Trophoblast cell (in vitro differentiated cells and primary cell): ENCODE measurements at regions not wholly inside any gene's neighbourhood (a gene's known extent, or its start where the extent isn't known, plus 50 kb on each side); places are given as distances from the start of the nearest gene placed in this dataset.

ENCODE experiments used
- DNase-seq, 2 donors: peaks; one replicate each; pipeline ENCODE4 v3.0.0-alpha.2; 2016
- H2AFZ ChIP-seq: 2 replicates; pipeline ENCODE4 v1.6.1; 2013; ENCODE audit warnings: low read length, moderate library complexity, mild to moderate bottlenecking; ENCODE audit not compliant: insufficient read depth, poor library complexity
- H2AK5ac ChIP-seq: 2 replicates; pipeline ENCODE4 v1.6.1; 2013; ENCODE audit warnings: mild to moderate bottlenecking, low read length
- H2BK120ac ChIP-seq: 2 replicates; pipeline ENCODE4 v1.6.1; 2013; ENCODE audit warnings: low read length, mild to moderate bottlenecking, moderate library complexity; ENCODE audit not compliant: insufficient read depth, poor library complexity
- H2BK12ac ChIP-seq: 2 replicates; pipeline ENCODE4 v1.6.1; 2013; ENCODE audit warnings: mild to moderate bottlenecking, low read length, moderate library complexity
- H2BK5ac ChIP-seq: 2 replicates; pipeline ENCODE4 v1.6.1; 2013; ENCODE audit warnings: low read length, low read depth, moderate library complexity, mild to moderate bottlenecking; ENCODE audit not compliant: poor library complexity
- H3K14ac ChIP-seq: 2 replicates; pipeline ENCODE4 v1.6.1; 2013; ENCODE audit warnings: mild to moderate bottlenecking, low read length
- H3K18ac ChIP-seq: 2 replicates; pipeline ENCODE4 v1.6.1; 2013; ENCODE audit warnings: mild to moderate bottlenecking, low read length
- H3K23ac ChIP-seq: 2 replicates; pipeline ENCODE4 v1.6.1; 2013; ENCODE audit warnings: low read length
- H3K27ac ChIP-seq: 2 replicates; pipeline ENCODE4 v1.5.1; 2013; ENCODE audit warnings: low read depth, mild to moderate bottlenecking, inconsistent platforms, low read length, moderate library complexity
- H3K27me3 ChIP-seq: 2 replicates; pipeline ENCODE4 v1.6.1; 2013; ENCODE audit warnings: inconsistent platforms, mild to moderate bottlenecking, low read length, moderate library complexity; ENCODE audit not compliant: insufficient read depth
- H3K36me3 ChIP-seq, 2 experiments: 1 replicate in 1 of 2; 2 replicates in 1 of 2; pipeline ENCODE4 v1.6.1; 2013; ENCODE audit warnings: low read length in 2 of 2, mild to moderate bottlenecking in 2 of 2, moderate library complexity in 1 of 2; ENCODE audit not compliant: insufficient read depth in 2 of 2, control insufficient read depth in 1 of 2
- H3K4ac ChIP-seq: 2 replicates; pipeline ENCODE4 v1.6.1; 2013; ENCODE audit warnings: low read depth, mild to moderate bottlenecking, low read length, moderate library complexity
- H3K4me1 ChIP-seq, 2 experiments: 1 replicate in 1 of 2; 2 replicates in 1 of 2; pipeline ENCODE4 v1.6.1; 2013; ENCODE audit warnings: low read length in 2 of 2, mild to moderate bottlenecking in 2 of 2, moderate library complexity in 1 of 2; ENCODE audit not compliant: insufficient read depth in 2 of 2, control insufficient read depth in 1 of 2
- H3K4me2 ChIP-seq: 2 replicates; pipeline ENCODE4 v1.6.1; 2013; ENCODE audit warnings: inconsistent platforms, mild to moderate bottlenecking, low read length, moderate library complexity
- H3K4me3 ChIP-seq: 2 replicates; pipeline ENCODE4 v1.5.1; 2013; ENCODE audit warnings: mild to moderate bottlenecking, low read depth, low read length, inconsistent platforms
- H3K79me1 ChIP-seq: one replicate; pipeline ENCODE4 v1.6.1; 2013; ENCODE audit warnings: low read length
- H3K79me2 ChIP-seq: 2 replicates; pipeline ENCODE4 v1.6.1; 2013; ENCODE audit warnings: low read length, mild to moderate bottlenecking; ENCODE audit not compliant: control insufficient read depth, insufficient read depth, poor library complexity
- H3K9ac ChIP-seq: 2 replicates; pipeline ENCODE4 v1.6.1; 2013; ENCODE audit warnings: mild to moderate bottlenecking, low read length
- H3K9me3 ChIP-seq: 2 replicates; pipeline ENCODE4 v1.6.1; 2013; ENCODE audit warnings: low read depth, mild to moderate bottlenecking, control low read depth, inconsistent platforms, low read length; ENCODE audit not compliant: insufficient read depth
- H4K12ac ChIP-seq: 2 replicates; pipeline ENCODE4 v1.6.1; 2013; ENCODE audit warnings: low read depth, mild to moderate bottlenecking, low read length, moderate library complexity
- H4K8ac ChIP-seq: 2 replicates; pipeline ENCODE4 v1.6.1; 2013; ENCODE audit warnings: low read depth, mild to moderate bottlenecking, low read length, moderate library complexity
- H4K91ac ChIP-seq: one replicate; pipeline ENCODE4 v1.6.1; 2013; ENCODE audit warnings: low read depth, mild to moderate bottlenecking, low read length, moderate library complexity
- WGBS: extraction: QIAGEN DNeasy Blood & Tissue Kit; methylation state at CpG from one replicate; pipeline ENCODE4 v1.1.7; 2013; ENCODE audit warnings: missing lambda C conversion rate; ENCODE audit not compliant: insufficient read length, insufficient coverage; ENCODE audit errors: extremely low coverage; 5-methylcytosine and 5-hydroxymethylcytosine counted together

- no peak overlapping the region for H4K8ac ChIP-seq
- H3K9ac ChIP-seq, result no peak overlapping the region
- H2AK5ac ChIP-seq, result no peak overlapping the region
- H4K12ac ChIP-seq, result no peak overlapping the region
- peaks cover 12% of the 10 kb centered on the region for H3K79me2 ChIP-seq
- peak overlapping the region; percentile 28 for H4K91ac ChIP-seq
- H3K4me3 ChIP-seq, result no peak overlapping the region
- H2BK5ac ChIP-seq, result no peak overlapping the region
- peaks cover 1% of the 10 kb centered on the region for H3K9me3 ChIP-seq
- H3K23ac ChIP-seq, result no peak overlapping the region
- H3K36me3 ChIP-seq, result peaks cover 0 to 5% of the 10 kb centered on the region in 2 experiments
- peak overlapping the region; percentile 41 for H3K18ac ChIP-seq
- H3K27me3 ChIP-seq, result no peaks in the 10 kb centered on the region
- H2AFZ ChIP-seq, result peak overlapping the region; percentile 23
- no peak for DNase-seq
- H2BK120ac ChIP-seq, result no peak overlapping the region
- H3K14ac ChIP-seq, result peak overlapping the region; percentile 16
- H3K4ac ChIP-seq, result no peak overlapping the region
- no peak overlapping the region for H3K27ac ChIP-seq
- H3K4me2 ChIP-seq, result no peak overlapping the region
- H3K4me1 ChIP-seq, result peaks cover 67 to 70% of the 10 kb centered on the region in 2 experiments
- peak overlapping the region; percentile 27 for H2BK12ac ChIP-seq
- WGBS, result no CpG with 5 or more reads among the region's 16 CpGs
- peaks cover 37% of the 10 kb centered on the region for H3K79me1 ChIP-seq
These were observed 245.2 kb downstream of the SEC14L1 start for GRCh38 chr17:77385750-77386501.

GRCh38 chr17:77386502-77387192 lies 245.9 kb downstream of the SEC14L1 start:
- Histone ChIP-seq H3K9ac (no peak overlapping the region), H3K36me3 (peaks cover 0 to 5% of the 10 kb centered on the region in 2 experiments), H3K4me3 (no peak overlapping the region), H4K8ac (no peak overlapping the region), H3K27me3 (no peaks in the 10 kb centered on the region), H2BK12ac (no peak overlapping the region), H2AFZ (no peak overlapping the region), H3K14ac (no peak overlapping the region), H3K79me1 (peaks cover 35% of the 10 kb centered on the region), H3K4ac (no peak overlapping the region), H2BK5ac (no peak overlapping the region), H2BK120ac (no peak overlapping the region), H3K27ac (no peak overlapping the region), H3K79me2 (peaks cover 10% of the 10 kb centered on the region), H4K91ac (peak overlapping the region; percentile 29), H2AK5ac (no peak overlapping the region), H3K18ac (no peak overlapping the region), H4K12ac (no peak overlapping the region), H3K9me3 (peaks cover 1% of the 10 kb centered on the region), H3K4me2 (no peak overlapping the region), H3K4me1 (peaks cover 66 to 69% of the 10 kb centered on the region in 2 experiments), H3K23ac (no peak overlapping the region)
- no peak for DNase-seq
- no CpG with 5 or more reads among the region's 8 CpGs for WGBS

- Histone ChIP-seq H3K4me1 (peaks cover 69 to 72% of the 10 kb centered on the region in 2 experiments), H3K9ac (no peak overlapping the region), H3K4me3 (no peak overlapping the region), H2BK5ac (peak overlapping the region; percentile 8), H2BK12ac (peak overlapping the region; percentile 59), H3K18ac (peak overlapping the region; percentile 67), H4K12ac (no peak overlapping the region), H3K14ac (peak overlapping the region; percentile 58), H3K79me2 (peaks cover 8% of the 10 kb centered on the region), H3K4me2 (no peak overlapping the region), H3K27me3 (no peaks in the 10 kb centered on the region), H4K91ac (peak overlapping the region; percentile 67), H2AFZ (no peak overlapping the region), H2AK5ac (peak overlapping the region; percentile 57), H2BK120ac (peak overlapping the region; percentile 29), H3K9me3 (peaks cover 1% of the 10 kb centered on the region), H3K4ac (peak overlapping the region; percentile 61), H3K23ac (no peak overlapping the region), H4K8ac (no peak overlapping the region), H3K79me1 (peaks cover 33% of the 10 kb centered on the region), H3K36me3 (peaks cover 0 to 5% of the 10 kb centered on the region in 2 experiments), H3K27ac (no peak overlapping the region)
- no CpG with 5 or more reads among the region's 14 CpGs for WGBS
- DNase-seq, result no peak
These were observed 247.1 kb downstream of the SEC14L1 start for GRCh38 chr17:77387891-77388290.

- H3K4me2 ChIP-seq, result peak overlapping the region; percentile 26
- peaks cover 8% of the 10 kb centered on the region for H3K79me2 ChIP-seq
- no peak overlapping the region for H3K23ac ChIP-seq
- no peak overlapping the region for H3K4me3 ChIP-seq
- peak overlapping the region; percentile 59 for H2BK12ac ChIP-seq
- peak overlapping the region; percentile 92 for H3K18ac ChIP-seq
- peaks cover 0 to 3% of the 10 kb centered on the region in 2 experiments for H3K36me3 ChIP-seq
- H4K12ac ChIP-seq, result no peak overlapping the region
- peak overlapping the region; percentile 30 for H4K8ac ChIP-seq
- peak overlapping the region; percentile 77 for H3K14ac ChIP-seq
- peaks cover 67 to 72% of the 10 kb centered on the region in 2 experiments for H3K4me1 ChIP-seq
- H3K9me3 ChIP-seq, result peaks cover 1% of the 10 kb centered on the region
- no peaks in the 10 kb centered on the region for H3K27me3 ChIP-seq
- H2BK5ac ChIP-seq, result peak overlapping the region; percentile 54
- no peak overlapping the region for H3K9ac ChIP-seq
- peak overlapping the region; percentile 67 for H4K91ac ChIP-seq
- H3K79me1 ChIP-seq, result peaks cover 33% of the 10 kb centered on the region
- H3K4ac ChIP-seq, result peak overlapping the region; percentile 61
- peak overlapping the region; percentile 32 for H2AFZ ChIP-seq
- no CpG with 5 or more reads among the region's 29 CpGs for WGBS
- peak overlapping the region; percentile 90 for H2BK120ac ChIP-seq
- peak; percentile 55 to 67 for DNase-seq
- peak overlapping the region; percentile 82 for H3K27ac ChIP-seq
- peak overlapping the region; percentile 57 for H2AK5ac ChIP-seq
These were observed 247.9 kb downstream of the SEC14L1 start for GRCh38 chr17:77388384-77389306.
